ENCODE measurements at regions not wholly inside any gene's neighbourhood (a gene's known extent, or its start where the extent isn't known, plus 50 kb on each side); places are given as distances from the start of the nearest gene placed in this dataset.

DNA sequence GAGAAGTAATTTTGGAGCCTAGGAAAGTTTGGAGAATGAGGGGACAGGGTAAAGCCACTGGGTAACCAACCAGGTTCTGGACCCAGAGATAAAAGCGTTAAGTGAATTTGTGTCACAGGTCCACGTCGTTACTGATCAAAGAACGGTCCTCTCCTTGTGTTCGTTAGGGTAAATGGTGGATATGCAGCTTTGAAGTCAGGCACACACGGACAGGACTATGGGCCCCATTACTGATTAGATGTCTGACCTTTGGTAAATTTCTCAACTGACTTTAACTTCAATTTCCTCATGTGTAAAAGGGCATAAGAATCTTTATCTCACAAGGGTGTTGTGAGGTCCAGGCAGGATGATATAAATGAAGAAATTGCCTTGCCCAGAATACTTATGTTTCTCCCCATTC is 76.6 kb downstream of the EMP1 start:
- TF ChIP-seq POLR2AphosphoS5 (IDR thresholded peaks at IDR 0.05; ENCODE audit: low read depth, low read length) (no peak), SIN3A (IDR thresholded peaks at IDR 0.05; ENCODE audit: borderline replicate concordance, insufficient read depth, low read length) (no peak)
- TF ChIP-seq, protein P1, sequence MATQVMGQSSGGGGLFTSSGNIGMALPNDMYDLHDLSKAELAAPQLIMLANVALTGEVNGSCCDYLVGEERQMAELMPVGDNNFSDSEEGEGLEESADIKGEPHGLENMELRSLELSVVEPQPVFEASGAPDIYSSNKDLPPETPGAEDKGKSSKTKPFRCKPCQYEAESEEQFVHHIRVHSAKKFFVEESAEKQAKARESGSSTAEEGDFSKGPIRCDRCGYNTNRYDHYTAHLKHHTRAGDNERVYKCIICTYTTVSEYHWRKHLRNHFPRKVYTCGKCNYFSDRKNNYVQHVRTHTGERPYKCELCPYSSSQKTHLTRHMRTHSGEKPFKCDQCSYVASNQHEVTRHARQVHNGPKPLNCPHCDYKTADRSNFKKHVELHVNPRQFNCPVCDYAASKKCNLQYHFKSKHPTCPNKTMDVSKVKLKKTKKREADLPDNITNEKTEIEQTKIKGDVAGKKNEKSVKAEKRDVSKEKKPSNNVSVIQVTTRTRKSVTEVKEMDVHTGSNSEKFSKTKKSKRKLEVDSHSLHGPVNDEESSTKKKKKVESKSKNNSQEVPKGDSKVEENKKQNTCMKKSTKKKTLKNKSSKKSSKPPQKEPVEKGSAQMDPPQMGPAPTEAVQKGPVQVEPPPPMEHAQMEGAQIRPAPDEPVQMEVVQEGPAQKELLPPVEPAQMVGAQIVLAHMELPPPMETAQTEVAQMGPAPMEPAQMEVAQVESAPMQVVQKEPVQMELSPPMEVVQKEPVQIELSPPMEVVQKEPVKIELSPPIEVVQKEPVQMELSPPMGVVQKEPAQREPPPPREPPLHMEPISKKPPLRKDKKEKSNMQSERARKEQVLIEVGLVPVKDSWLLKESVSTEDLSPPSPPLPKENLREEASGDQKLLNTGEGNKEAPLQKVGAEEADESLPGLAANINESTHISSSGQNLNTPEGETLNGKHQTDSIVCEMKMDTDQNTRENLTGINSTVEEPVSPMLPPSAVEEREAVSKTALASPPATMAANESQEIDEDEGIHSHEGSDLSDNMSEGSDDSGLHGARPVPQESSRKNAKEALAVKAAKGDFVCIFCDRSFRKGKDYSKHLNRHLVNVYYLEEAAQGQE (IDR thresholded peaks at IDR 0.05; ENCODE audit: insufficient read depth in 1 of 2, low read depth in 2 of 2, low read length in 2 of 2): no peak

Data from PFSK-1 (cell line).